NB4 (cell line): ENCODE measurements at regions not wholly inside any gene's neighbourhood (a gene's known extent, or its start where the extent isn't known, plus 50 kb on each side); places are given as distances from the start of the nearest gene placed in this dataset.

Experiments
- TF ChIP-seq, protein P1 (sequence below): IDR thresholded peaks from one replicate; pipeline ENCODE4 v1.5.1; 2012; ENCODE audit warnings: low read depth, low read length
- TF ChIP-seq, protein P2 (sequence below): IDR thresholded peaks from 2 replicates; pipeline ENCODE4 v1.6.1; 2011; ENCODE audit warnings: low read depth, low read length

DNA sequence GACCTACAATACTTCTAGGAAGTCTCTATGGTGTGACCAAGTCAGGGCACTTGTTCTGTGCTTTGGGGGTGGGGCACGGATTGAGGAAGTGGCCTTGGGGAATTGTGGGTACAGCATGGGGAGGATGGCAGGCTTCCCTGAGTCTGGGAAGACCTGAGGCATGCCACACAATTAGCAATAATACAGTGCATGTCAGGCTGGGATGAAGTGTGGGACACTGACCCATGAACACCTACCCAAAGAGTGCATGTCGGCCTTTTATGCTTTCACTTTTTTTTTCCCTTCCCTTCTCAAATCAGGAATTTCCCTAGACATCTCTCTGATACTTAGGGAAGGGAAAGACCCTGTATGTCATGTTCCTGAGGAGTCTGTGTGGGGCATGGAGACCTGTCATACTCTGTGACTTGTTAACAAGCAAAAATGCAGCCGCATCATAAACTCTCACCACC is 146.4 kb downstream of the PALM2AKAP2 start:
- TF ChIP-seq, protein P1, sequence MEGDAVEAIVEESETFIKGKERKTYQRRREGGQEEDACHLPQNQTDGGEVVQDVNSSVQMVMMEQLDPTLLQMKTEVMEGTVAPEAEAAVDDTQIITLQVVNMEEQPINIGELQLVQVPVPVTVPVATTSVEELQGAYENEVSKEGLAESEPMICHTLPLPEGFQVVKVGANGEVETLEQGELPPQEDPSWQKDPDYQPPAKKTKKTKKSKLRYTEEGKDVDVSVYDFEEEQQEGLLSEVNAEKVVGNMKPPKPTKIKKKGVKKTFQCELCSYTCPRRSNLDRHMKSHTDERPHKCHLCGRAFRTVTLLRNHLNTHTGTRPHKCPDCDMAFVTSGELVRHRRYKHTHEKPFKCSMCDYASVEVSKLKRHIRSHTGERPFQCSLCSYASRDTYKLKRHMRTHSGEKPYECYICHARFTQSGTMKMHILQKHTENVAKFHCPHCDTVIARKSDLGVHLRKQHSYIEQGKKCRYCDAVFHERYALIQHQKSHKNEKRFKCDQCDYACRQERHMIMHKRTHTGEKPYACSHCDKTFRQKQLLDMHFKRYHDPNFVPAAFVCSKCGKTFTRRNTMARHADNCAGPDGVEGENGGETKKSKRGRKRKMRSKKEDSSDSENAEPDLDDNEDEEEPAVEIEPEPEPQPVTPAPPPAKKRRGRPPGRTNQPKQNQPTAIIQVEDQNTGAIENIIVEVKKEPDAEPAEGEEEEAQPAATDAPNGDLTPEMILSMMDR = no peak
- TF ChIP-seq, protein P2, sequence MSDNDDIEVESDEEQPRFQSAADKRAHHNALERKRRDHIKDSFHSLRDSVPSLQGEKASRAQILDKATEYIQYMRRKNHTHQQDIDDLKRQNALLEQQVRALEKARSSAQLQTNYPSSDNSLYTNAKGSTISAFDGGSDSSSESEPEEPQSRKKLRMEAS = no peak
